C4-2B (cell line): ENCODE measurements at regions not wholly inside any gene's neighbourhood (a gene's known extent, or its start where the extent isn't known, plus 50 kb on each side); places are given as distances from the start of the nearest gene placed in this dataset.

Experiments
- H3K27ac ChIP-seq: fragments of 450-650 bp; 2 replicates; pipeline ENCODE4 v1.5.1; 2017
- ZFX ChIP-seq: fragments of 450-650 bp; IDR thresholded peaks from 2 replicates; pipeline ENCODE4 v1.6.1; 2017
- TF ChIP-seq, protein P1 (sequence below): fragments of 450-650 bp; conservative IDR thresholded peaks from 2 replicates; pipeline ENCODE4 v1.5.1; 2017; ENCODE audit warnings: mild to moderate bottlenecking

GRCh38 chr5:3182133-3182876 lies 413.3 kb upstream of the IRX1 start:
- H3K27ac ChIP-seq = no peak overlapping the region

GRCh38 chr5:3181671-3182070 lies 414.0 kb upstream of the IRX1 start:
- no peak for TF ChIP-seq ZFX
- TF ChIP-seq, protein P1, sequence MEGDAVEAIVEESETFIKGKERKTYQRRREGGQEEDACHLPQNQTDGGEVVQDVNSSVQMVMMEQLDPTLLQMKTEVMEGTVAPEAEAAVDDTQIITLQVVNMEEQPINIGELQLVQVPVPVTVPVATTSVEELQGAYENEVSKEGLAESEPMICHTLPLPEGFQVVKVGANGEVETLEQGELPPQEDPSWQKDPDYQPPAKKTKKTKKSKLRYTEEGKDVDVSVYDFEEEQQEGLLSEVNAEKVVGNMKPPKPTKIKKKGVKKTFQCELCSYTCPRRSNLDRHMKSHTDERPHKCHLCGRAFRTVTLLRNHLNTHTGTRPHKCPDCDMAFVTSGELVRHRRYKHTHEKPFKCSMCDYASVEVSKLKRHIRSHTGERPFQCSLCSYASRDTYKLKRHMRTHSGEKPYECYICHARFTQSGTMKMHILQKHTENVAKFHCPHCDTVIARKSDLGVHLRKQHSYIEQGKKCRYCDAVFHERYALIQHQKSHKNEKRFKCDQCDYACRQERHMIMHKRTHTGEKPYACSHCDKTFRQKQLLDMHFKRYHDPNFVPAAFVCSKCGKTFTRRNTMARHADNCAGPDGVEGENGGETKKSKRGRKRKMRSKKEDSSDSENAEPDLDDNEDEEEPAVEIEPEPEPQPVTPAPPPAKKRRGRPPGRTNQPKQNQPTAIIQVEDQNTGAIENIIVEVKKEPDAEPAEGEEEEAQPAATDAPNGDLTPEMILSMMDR = no peak
- H3K27ac ChIP-seq = no peak overlapping the region

More at GRCh38 chr5:3182133-3182876, 413.3 kb upstream of the IRX1 start:
- no peak for TF ChIP-seq ZFX
- TF ChIP-seq, protein P1 = no peak

DNA sequence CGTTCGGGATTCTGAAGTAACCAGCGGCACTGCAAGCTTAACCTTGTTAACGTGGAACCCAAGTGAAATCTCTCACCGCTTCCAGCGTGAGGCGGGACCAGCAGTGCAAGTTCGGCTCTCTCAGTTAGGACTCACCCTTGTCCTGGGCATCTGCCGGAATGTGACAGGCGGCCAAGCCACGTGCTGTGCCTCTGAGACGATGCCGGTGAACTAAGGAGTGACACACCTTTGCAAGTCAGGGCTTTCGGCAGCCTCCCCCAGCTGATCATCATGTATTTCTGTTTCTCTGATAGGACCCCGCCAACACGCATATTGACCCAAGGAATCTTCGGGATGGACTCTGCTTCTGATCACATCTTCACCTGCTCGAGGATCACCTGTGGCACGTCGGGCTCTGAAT lies 415.0 kb upstream of the IRX1 start:
- H3K27ac ChIP-seq = no peak overlapping the region

DNA sequence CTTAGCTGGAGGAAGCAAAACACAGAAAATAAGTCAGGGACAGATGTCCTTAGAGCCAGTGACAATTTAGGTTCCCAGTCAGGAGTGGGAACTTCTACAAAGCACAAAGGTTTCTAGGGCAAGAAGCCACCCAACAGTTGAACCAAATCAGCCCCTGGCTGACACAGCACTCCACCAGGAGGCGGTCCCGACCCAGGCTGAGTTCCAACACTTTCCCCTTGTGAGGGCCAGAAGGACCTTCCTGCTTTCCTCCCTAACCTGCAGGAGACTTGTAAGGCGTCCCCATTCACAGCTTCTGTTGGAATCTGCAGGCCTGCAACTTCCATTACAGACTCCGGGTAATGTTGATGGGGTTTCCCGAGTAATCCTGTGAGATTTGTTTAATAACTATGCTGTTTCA lies 416.4 kb upstream of the IRX1 start:
- TF ChIP-seq ZFX = no peak
- TF ChIP-seq, protein P1 = no peak
- H3K27ac ChIP-seq = no peak overlapping the region

More for the DNA sequence above, 415.0 kb upstream of the IRX1 start:
- no peak for TF ChIP-seq ZFX
- TF ChIP-seq, protein P1 = no peak

GRCh38 chr5:3177338-3177737 lies 418.3 kb upstream of the IRX1 start:
- TF ChIP-seq, protein P1 = no peak
- no peak for TF ChIP-seq ZFX

DNA sequence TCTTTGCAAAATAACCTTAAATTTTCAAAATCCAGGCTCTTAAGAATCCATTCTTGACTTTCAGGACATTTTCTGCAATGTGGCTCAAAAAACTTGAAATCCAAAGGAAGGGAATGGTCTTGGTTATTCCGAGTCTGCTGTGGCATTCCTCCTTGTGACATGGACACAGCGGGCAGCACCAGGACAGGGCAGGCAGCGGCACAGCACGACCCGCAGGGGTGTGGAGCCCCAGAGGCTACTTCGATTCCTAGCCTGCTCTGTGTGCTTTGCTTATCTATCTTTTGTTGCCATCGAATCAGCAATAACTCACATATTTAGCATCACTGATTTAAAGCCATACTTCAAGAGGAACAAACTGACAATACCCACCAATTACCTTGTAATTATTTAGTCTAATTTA lies 420.2 kb upstream of the IRX1 start:
- TF ChIP-seq, protein P1 = no peak
- no peak for TF ChIP-seq ZFX
- H3K27ac ChIP-seq = no peak overlapping the region

More at GRCh38 chr5:3177338-3177737, 418.3 kb upstream of the IRX1 start:
- H3K27ac ChIP-seq = no peak overlapping the region

- H3K27ac ChIP-seq = no peak overlapping the region
- TF ChIP-seq, protein P1 = no peak
- TF ChIP-seq ZFX = no peak
Observed at GRCh38 chr5:3167473-3167872, 416.0 kb upstream of the IRX2 start.
